GM18868 (cell line): ENCODE measurements at regions not wholly inside any gene's neighbourhood (a gene's known extent, or its start where the extent isn't known, plus 50 kb on each side); places are given as distances from the start of the nearest gene placed in this dataset.

Source experiments
- ATAC-seq: cut with Tn5 transposase; IDR thresholded peaks from one replicate; pipeline ENCODE4 v1.9.1; 2021; ENCODE audit warnings: mild to moderate bottlenecking, moderate library complexity; ENCODE audit not compliant: unreplicated experiment

DNA sequence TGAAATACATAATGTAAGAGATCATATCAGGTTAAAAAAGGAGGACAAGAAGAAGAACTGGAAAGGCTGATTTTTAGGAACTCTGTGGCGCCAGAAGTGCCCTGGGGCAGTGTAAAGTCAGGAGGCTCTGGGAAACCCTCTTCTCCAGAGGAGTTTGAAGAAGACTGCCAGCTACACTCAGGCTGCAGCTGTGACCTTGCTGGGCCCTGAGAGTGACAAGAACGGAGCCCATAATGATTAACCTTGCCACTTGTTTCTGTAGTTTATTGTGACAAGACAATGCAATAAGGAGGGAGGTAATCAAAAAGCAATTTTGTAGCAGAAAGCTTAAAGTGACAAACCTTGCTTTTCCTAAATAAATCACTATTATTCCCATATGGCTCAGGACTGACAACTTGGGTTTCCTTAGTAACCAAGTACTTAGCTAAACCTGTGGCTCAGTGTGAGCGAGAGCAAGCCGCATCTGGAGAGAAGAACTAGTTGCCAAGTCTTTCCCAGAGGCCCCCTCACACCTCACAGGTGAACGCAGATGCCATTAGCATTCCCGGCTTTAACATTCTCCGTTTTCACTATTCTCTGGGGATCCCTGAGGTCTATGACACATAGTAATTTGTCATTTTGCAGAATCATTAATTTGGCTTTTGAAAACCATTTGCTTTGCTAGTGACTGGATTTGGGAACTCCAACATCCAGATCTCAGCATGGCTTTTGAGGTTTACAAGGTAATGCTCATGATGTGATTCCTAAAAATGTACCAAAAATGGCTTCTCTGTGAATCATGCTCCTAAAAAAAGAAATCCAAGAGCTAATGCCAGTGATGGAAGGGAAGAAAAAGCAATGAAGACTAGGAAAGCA is 115.9 kb downstream of the OMA1 start:
- no peak for ATAC-seq

- ATAC-seq, result no peak
Measured at GRCh38 chr1:58426918-58427317, 119.6 kb downstream of the OMA1 start.

DNA sequence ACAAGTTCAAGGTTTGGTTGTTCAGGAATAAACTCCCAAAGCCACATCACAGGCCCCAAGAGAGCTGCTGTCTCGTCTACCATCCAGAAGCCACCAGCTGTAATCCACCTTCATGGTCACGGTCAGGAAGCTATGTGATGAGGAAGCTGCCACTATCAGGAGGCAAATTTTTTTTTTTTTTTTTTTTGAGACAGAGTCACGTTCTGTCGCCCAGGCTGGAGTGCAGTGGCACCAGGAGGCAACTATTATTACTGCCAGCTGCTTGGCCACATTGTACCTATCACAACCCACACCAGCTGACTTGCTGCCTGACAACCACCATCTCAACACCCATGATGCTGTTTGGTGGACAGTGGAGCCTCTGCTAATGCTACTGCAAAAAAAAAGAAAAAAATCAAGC is 124.1 kb downstream of the OMA1 start:
- no peak for ATAC-seq

DNA sequence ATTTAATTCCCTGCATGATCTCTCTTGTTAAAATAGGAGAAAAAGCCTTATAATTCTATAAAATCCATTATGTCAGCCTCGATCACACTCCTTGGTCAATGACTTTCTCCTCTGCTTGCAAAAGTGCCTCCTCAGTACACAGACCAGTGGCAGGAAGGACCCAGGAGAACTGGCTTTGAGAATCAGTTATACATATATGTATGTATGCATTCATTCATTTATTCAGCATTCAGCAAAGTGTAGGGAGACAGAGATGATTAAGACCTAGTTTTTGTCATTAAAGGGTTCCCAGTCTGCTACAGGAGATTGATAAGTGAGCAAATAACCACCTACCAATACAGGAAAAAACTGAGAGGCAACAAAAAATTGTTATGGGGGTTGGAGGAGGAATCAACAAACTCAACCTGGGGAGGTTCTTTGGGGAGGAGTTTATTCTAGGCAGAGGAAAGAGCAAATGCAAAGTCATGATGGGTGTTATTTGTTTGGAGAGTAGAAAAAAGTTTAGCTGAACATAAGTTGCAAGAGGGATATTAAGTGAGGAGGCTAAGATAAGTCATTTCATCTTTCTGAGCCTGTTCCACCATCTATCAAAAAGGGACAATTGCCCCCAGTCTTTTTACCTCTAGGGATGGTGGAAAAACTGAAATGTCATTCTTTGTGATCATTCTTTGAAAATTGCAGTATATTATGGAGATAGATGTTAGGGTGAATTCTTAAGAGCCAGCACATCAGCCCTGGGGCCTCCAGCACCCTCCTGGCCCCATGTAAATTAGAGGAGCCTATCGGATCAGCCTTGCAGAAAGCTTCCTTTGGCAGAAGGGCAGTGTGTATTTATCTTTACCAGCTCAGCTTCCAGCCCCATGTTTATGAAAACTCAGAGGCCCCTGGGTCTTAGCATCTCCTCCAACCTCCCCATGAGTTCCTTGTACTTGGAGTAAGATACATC is 128.0 kb downstream of the OMA1 start:
- no peak for ATAC-seq

DNA sequence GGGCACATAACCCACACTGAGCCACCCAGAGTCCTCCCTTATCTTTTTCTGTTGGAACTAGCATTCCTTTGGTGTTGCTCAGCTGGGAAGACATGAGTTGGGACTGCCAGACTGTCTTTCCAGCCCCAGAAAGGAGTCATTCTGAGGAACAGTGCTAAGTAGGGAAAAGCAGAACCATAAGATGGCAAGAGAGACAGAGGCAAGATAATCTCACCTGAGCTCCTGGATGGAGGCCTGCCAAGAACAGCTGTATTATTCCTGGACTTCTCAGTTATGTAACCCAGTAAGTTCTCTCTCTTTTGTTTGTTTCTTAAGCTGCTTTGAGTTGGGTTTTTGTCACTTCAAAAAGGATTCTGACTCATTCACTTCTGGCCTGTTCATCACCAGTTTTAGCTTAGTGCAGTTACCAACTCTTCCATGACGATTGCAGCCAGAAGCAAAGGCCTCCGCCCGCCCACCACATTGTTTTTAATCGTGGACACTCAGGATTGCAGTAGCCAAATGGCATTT is 134.4 kb downstream of the OMA1 start:
- ATAC-seq, result no peak

DNA sequence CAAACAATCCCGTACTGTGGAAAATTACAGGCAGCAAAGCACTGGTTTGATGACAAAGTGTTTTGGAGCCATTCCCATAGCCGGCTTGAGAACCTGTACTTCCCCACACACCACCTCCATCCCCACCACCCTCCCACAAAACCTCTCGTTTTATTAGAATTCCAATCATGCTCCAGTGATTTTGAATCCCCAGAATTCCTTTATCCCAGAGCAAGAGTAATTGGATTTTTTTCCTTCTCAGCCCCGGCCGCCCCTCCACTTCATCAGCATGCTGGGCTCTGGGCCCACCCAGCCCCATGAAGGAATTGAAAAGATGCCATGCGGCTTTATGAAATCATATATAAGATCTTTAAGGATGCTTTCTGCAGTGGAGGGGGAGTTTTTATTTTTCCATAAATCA is 136.6 kb downstream of the OMA1 start:
- ATAC-seq, result no peak

- no peak for ATAC-seq
Measured at GRCh38 chr1:58409336-58409735, 137.2 kb downstream of the OMA1 start.

GRCh38 chr1:58406301-58407071 is 140.0 kb downstream of the OMA1 start:
- no peak for ATAC-seq

GRCh38 chr1:58405660-58406059 is 140.9 kb downstream of the OMA1 start:
- no peak for ATAC-seq

DNA sequence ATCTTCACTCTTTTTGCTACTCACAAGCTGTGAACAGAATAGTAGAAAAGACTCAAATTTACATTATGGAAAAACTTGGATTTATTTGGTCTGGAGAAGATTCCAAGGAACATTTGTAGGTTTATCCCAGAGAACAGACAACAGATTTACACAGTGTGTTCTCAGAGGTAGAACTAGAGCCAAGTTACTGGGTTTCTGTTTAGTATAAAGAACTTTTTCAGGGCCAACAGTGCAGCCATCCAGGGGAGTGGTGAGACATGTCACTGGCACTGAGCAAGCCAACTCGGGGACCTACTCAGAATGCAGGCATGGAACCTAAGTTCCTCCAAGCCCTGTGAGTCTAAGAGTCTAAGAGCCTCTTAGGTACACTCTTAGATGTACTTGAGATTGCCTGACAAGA is 142.6 kb downstream of the OMA1 start:
- ATAC-seq, result no peak

- ATAC-seq, result no peak
Measured at GRCh38 chr1:58402444-58402843, 144.1 kb downstream of the OMA1 start.

DNA sequence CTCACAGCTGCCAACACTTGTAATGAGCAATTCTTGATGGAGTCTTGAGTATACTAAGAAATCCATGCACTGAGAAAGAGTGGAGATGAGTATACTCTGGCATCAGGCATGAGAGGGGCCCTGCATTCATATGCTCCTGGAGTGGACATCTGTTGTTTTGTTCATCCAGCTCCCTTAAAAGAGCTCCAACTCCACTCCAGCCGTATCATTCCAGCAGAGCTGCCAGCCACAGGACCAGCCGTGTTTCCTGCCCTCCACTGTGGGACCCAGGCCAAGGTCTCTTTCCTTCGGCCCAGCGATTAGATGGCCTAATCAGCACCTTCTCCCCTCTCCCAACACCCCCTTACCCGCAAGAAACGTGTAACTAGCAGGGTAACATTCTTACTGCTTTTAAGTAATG is 144.5 kb downstream of the OMA1 start:
- no peak for ATAC-seq

GRCh38 chr1:58399176-58399575 is 147.3 kb downstream of the OMA1 start:
- ATAC-seq, result no peak

DNA sequence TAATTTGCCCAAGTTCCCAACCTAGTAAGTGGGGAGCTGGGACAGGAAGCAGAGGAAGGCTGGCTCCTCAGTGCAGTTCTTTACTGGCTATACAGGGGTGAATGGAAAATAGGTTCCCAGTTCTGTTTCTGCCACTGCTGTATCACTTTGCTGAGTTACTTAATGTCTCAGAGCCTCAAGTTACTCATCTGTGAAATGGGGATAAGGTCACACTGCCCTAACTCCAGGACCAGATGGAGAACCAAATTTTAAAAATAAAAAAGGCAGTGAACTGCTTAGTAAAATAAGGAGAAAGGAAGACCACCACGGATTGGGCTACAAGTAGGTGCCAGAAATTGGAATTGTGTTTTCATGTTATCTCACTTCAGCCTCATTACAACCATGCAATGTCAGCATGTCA is 147.8 kb downstream of the OMA1 start:
- no peak for ATAC-seq

GRCh38 chr1:58397187-58397820 is 149.2 kb downstream of the OMA1 start:
- ATAC-seq, result no peak

DNA sequence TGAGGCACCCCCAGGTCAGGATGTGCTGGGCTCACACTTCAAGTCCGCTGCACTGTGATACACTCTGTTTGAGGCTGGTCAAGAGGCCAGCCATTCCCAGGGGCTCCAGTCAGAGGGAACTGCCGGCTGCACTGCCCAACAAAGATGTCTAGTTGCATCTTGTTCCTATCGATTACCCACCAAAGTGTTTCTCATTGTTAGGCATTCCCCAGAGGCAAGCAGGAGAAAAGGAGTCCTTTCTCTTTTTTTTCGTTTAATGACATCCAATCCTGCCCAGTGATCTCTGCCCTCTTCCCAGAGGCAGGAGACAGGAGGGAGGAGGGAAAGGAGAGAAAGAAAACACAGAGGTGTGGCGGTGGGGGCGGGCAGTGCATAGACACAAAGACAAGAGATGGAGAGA is 150.4 kb downstream of the OMA1 start:
- no peak for ATAC-seq

DNA sequence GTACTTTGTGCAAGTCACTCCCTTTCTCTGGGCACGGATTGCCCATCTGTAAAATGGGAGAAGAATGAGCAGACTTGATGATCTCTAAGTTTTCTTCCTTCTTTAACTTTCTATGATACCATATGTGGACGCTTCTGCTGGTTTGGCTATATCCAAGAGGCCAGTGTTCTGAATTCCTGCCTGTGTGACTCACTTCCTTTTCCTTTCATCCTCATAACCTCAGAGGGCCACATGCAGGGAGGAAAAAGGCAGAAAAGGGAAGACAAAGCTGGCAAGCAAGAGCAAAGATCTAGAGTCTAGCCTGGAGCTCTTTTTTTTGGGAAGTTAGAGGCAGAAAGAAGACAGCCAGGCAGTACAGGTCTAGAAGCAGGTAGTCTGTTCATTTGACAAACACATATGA is 151.2 kb downstream of the OMA1 start:
- ATAC-seq, result no peak

- peak; percentile 78 for ATAC-seq
Measured at GRCh38 chr1:58392083-58392482, 154.4 kb downstream of the OMA1 start.

DNA sequence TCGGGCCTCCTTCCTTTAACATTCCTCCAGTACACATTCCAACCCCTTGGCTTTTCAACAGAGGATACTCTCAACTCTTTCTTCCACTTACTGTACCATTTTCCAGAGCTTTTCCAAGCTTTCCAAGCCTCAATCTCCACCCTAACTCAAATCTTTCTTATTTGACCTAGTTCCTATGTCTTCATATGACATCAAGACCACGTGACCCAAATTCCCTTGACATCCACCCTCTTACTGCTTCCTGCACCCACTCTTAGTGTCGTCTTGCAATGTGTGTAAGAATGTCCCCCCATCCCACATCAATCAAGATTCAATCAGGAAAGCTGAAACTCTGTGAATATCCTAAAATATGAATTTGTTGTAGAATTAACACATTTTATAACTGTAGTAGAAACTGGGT is 155.0 kb downstream of the OMA1 start:
- ATAC-seq, result no peak

- peak; percentile 47 for ATAC-seq
Measured at GRCh38 chr1:58391056-58391455, 155.5 kb downstream of the OMA1 start.
